ENCODE measurements at regions not wholly inside any gene's neighbourhood (a gene's known extent, or its start where the extent isn't known, plus 50 kb on each side); places are given as distances from the start of the nearest gene placed in this dataset.

DNA sequence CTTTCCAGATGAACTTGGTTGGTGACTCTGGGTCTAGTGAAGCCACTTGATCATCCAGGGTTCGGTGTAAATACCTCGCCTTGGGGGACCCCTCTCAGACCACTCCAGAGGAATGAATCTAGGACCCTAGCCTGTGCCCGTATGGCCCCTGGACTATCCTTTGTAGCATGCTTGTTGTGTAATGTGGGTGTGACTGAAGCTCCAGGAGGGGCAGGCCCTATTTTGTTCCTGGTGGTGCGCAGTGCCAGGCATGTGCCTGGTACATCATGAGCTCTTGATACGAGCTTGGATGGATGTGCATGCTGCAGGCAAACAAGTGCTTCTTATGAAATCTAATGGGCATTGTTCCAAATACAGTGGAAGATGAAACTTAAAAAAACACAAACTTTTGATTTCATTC lies 82.8 kb downstream of the EBLN2 start:
- TF ChIP-seq CTCF (IDR thresholded peaks at IDR 0.05) (no peak), EP300 (IDR thresholded peaks at IDR 0.05; ENCODE audit: low read depth) (no peak), POLR2AphosphoS5 (IDR thresholded peaks at IDR 0.05) (no peak)
